Central memory CD8-positive, alpha-beta T cell (primary cell): ENCODE measurements at regions not wholly inside any gene's neighbourhood (a gene's known extent, or its start where the extent isn't known, plus 50 kb on each side); places are given as distances from the start of the nearest gene placed in this dataset.

Source experiments
- ATAC-seq: fragments of 150-1000 bp; cut with Tn5 transposase; replicated peaks from 2 replicates; pipeline ENCODE4 v1.10.0; 2022; ENCODE audit warnings: mild to moderate bottlenecking, moderate FRiP score, moderate number of reproducible peaks; ENCODE audit not compliant: poor library complexity, severe bottlenecking; ENCODE audit errors: extremely low read depth
- DNase-seq, 2 donors: peaks; one replicate each; pipeline ENCODE4 v3.0.0; 2021; ENCODE audit warnings: low spot score in 2 of 2
- H3K27ac Mint-ChIP-seq: one replicate; pipeline ENCODE4 v1.8.0; 2022; ENCODE audit warnings: low read depth, mild to moderate bottlenecking, moderate library complexity, mixed read lengths
- H3K27me3 Mint-ChIP-seq: one replicate; pipeline ENCODE4 v1.8.0; 2022; ENCODE audit warnings: mixed read lengths
- H3K36me3 Mint-ChIP-seq: one replicate; pipeline ENCODE4 v1.8.0; 2022; ENCODE audit warnings: mild to moderate bottlenecking, moderate library complexity, mixed read lengths; ENCODE audit not compliant: insufficient read depth
- H3K4me1 Mint-ChIP-seq: one replicate; pipeline ENCODE4 v1.8.0; 2022; ENCODE audit warnings: mixed read lengths
- H3K4me3 Mint-ChIP-seq: one replicate; pipeline ENCODE4 v1.8.0; 2022; ENCODE audit warnings: mild to moderate bottlenecking, moderate library complexity, mixed read lengths
- H3K9me3 Mint-ChIP-seq: one replicate; pipeline ENCODE4 v1.8.0; 2022; ENCODE audit warnings: mixed read lengths

- Mint-ChIP-seq H3K36me3 (no peaks in the 10 kb centered on the region), H3K27ac (no peak overlapping the region), H3K4me3 (no peak overlapping the region), H3K4me1 (no peaks in the 10 kb centered on the region), H3K27me3 (peaks cover 45% of the 10 kb centered on the region), H3K9me3 (no peaks in the 10 kb centered on the region)
- no peak for DNase-seq
- no peak for ATAC-seq
These were observed 223.6 kb upstream of the TMPO start for GRCh38 chr12:98291828-98292227.

GRCh38 chr12:98294051-98294805, 221.2 kb upstream of the TMPO start:
- Mint-ChIP-seq H3K9me3 (no peaks in the 10 kb centered on the region), H3K4me3 (no peak overlapping the region), H3K4me1 (no peaks in the 10 kb centered on the region), H3K27me3 (peaks cover 33% of the 10 kb centered on the region), H3K27ac (no peak overlapping the region), H3K36me3 (no peaks in the 10 kb centered on the region)
- no peak for ATAC-seq
- DNase-seq: no peak

GRCh38 chr12:98295681-98296080, 219.7 kb upstream of the TMPO start:
- H3K27ac Mint-ChIP-seq: no peak overlapping the region
- ATAC-seq (no peak), DNase-seq (no peak)
- H3K9me3 Mint-ChIP-seq: no peaks in the 10 kb centered on the region
- peaks cover 33% of the 10 kb centered on the region for H3K27me3 Mint-ChIP-seq
- H3K36me3 Mint-ChIP-seq: no peaks in the 10 kb centered on the region
- no peaks in the 10 kb centered on the region for H3K4me1 Mint-ChIP-seq
- no peak overlapping the region for H3K4me3 Mint-ChIP-seq

GRCh38 chr12:98296462-98297079, 218.8 kb upstream of the TMPO start:
- H3K27ac Mint-ChIP-seq: no peak overlapping the region
- H3K4me1 Mint-ChIP-seq: no peaks in the 10 kb centered on the region
- peaks cover 38% of the 10 kb centered on the region for H3K27me3 Mint-ChIP-seq
- no peaks in the 10 kb centered on the region for H3K36me3 Mint-ChIP-seq
- ATAC-seq (no peak), DNase-seq (no peak)
- H3K9me3 Mint-ChIP-seq: no peaks in the 10 kb centered on the region
- H3K4me3 Mint-ChIP-seq: no peak overlapping the region

- DNase-seq (no peak), ATAC-seq (no peak)
- Mint-ChIP-seq H3K4me3 (no peak overlapping the region), H3K9me3 (no peaks in the 10 kb centered on the region), H3K27me3 (peaks cover 36% of the 10 kb centered on the region), H3K4me1 (no peaks in the 10 kb centered on the region), H3K36me3 (no peaks in the 10 kb centered on the region), H3K27ac (no peak overlapping the region)
These were observed 217.9 kb upstream of the TMPO start for GRCh38 chr12:98297538-98297937.

GRCh38 chr12:98308141-98308540, 207.2 kb upstream of the TMPO start:
- no peak for ATAC-seq

DNA sequence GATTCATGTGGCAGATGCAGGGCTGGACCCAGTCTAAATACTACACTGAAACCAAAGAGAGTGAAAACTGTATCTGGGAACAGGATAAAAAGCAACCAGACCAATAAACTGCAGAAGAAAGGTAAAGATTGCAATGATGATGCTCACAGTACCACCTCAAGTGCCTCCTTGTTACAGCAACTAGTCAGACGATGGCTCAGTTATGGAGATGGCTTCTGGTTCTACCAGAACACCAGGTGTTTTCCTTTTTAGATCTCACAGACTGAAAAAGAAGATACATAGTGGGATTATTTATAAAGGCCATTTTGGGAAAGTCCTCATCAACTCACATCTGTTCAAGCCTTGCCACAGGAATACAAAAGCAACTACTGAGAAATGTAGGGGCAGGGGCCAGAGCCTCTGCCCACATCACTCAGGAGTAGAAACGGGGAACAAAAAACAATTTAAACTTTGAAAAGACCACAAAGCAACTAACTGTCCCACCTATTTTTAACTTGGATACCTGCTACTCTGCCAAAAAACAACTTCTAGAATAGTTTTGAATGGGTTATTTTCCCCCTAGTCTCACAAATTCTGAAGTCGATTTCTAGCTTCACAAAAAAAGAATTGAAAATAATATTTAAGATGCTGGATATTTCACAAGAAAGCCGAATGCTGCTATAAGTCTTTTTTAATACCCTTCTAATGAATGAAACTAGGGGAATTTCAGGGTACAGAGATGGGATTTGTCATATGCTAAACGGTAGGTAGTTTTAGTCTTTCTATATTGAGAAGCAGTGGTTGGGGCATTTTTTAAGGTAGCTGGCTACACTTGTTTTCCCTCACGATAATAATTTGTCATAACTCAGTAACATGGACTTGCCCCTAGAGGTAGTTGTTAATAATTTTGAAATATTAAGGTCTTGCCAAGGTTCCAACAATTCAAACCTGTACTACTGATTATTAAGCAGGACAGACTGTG, 197.2 kb upstream of the TMPO start:
- H3K9me3 Mint-ChIP-seq: no peaks in the 10 kb centered on the region
- peaks cover 32% of the 10 kb centered on the region for H3K27me3 Mint-ChIP-seq
- DNase-seq (no peak), ATAC-seq (no peak)
- no peak overlapping the region for H3K4me3 Mint-ChIP-seq
- H3K4me1 Mint-ChIP-seq: no peaks in the 10 kb centered on the region
- no peak overlapping the region for H3K27ac Mint-ChIP-seq
- no peaks in the 10 kb centered on the region for H3K36me3 Mint-ChIP-seq

More at GRCh38 chr12:98308141-98308540, 207.2 kb upstream of the TMPO start:
- DNase-seq: no peak
- Mint-ChIP-seq H3K36me3 (no peaks in the 10 kb centered on the region), H3K9me3 (peaks cover 5% of the 10 kb centered on the region), H3K4me1 (no peaks in the 10 kb centered on the region), H3K4me3 (no peak overlapping the region), H3K27me3 (peaks cover 49% of the 10 kb centered on the region), H3K27ac (no peak overlapping the region)

DNA sequence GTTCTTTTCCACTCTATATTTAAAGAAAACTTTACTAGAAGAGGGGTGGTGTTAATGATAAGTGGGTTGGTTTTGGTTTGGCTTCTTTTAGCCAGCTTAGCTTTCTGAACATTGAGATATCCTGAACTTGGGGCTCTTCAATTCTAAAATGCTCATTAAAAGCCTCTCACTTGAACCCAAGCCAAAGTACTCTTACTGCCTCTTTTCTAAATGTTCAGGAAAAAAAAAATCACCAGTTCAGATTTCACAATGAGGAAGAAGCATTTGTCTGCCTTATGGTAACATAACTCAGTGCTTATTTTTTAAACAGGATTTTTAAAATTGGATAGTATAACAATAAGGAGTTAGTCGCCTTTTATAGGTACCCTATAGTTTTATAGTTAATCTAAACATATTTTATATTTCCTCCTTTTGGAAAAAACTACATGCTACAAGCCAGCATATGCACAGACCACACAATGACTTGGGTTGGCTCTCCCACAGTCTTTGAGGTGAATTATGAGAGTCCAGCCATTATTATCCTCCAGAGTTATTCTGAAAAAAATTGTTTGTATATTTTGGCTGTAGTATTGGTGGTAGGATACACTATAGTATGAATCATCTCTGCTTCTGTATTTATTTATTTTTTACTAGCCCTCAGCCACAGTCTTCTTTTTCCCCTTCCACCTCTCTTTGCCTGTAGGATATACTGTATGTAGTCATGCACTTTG, 195.5 kb upstream of the TMPO start:
- no peak for ATAC-seq
- Mint-ChIP-seq H3K27me3 (peaks cover 27% of the 10 kb centered on the region), H3K27ac (no peak overlapping the region), H3K9me3 (no peaks in the 10 kb centered on the region), H3K36me3 (peaks cover 2% of the 10 kb centered on the region), H3K4me1 (no peaks in the 10 kb centered on the region), H3K4me3 (no peak overlapping the region)
- no peak for DNase-seq

DNA sequence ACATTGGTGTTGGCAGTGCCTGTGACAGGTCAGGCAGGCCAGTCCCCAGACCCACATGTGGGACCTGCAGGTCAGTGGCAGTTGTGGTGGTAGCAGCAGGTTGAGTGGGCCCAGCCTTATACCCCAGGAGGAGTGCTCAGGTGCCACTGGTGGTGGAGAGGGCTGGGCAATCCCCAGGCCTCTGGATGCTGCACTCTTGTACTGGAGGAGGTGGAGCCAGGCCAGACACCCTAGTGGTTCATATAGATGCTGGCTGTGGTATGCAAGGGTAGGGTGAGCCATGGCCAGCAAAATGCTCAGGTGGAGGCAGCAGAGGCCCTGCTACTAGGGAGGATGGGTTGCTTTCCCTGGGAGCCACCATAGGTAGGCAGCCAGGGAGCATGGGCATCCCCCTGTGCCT, 190.4 kb upstream of the TMPO start:
- Mint-ChIP-seq H3K4me3 (no peak overlapping the region), H3K27ac (no peak overlapping the region), H3K9me3 (no peaks in the 10 kb centered on the region), H3K27me3 (peaks cover 11% of the 10 kb centered on the region), H3K36me3 (peaks cover 2% of the 10 kb centered on the region), H3K4me1 (no peaks in the 10 kb centered on the region)
- DNase-seq (no peak), ATAC-seq (no peak)

DNA sequence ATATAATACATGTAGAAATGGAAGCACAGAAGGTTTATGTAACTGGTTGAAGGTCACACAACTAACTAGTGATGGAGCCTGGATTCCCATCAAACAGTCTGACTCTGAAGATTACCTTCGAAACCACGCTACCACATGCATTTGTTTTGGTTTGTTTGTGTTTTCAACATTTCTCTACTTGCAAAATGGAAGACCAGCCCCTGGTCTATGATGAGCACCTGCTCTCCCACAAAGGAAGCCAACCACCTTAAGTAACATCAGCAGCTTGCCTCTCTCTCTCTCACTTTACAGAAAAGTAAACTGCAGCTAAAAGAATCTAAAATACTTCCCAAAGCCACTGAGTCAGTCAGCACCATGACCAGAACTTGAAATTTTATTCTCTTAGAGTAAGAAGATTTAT, 186.9 kb upstream of the TMPO start:
- Mint-ChIP-seq H3K36me3 (peaks cover 2% of the 10 kb centered on the region), H3K4me1 (no peaks in the 10 kb centered on the region), H3K27ac (no peak overlapping the region), H3K27me3 (peaks cover 15% of the 10 kb centered on the region), H3K9me3 (no peaks in the 10 kb centered on the region), H3K4me3 (no peak overlapping the region)
- no peak for ATAC-seq
- no peak for DNase-seq

GRCh38 chr12:98329589-98329988, 185.8 kb upstream of the TMPO start:
- no peaks in the 10 kb centered on the region for H3K4me1 Mint-ChIP-seq
- H3K27ac Mint-ChIP-seq: no peak overlapping the region
- peaks cover 6% of the 10 kb centered on the region for H3K27me3 Mint-ChIP-seq
- no peak overlapping the region for H3K4me3 Mint-ChIP-seq
- no peaks in the 10 kb centered on the region for H3K9me3 Mint-ChIP-seq
- H3K36me3 Mint-ChIP-seq: no peaks in the 10 kb centered on the region
- ATAC-seq: no peak
- DNase-seq: no peak

GRCh38 chr12:98332642-98333041, 182.7 kb upstream of the TMPO start:
- no peaks in the 10 kb centered on the region for H3K36me3 Mint-ChIP-seq
- H3K9me3 Mint-ChIP-seq: no peaks in the 10 kb centered on the region
- no peak overlapping the region for H3K4me3 Mint-ChIP-seq
- no peak overlapping the region for H3K27ac Mint-ChIP-seq
- H3K4me1 Mint-ChIP-seq: no peaks in the 10 kb centered on the region
- peaks cover 15% of the 10 kb centered on the region for H3K27me3 Mint-ChIP-seq
- ATAC-seq: no peak
- DNase-seq: no peak
